Suprapubic skin (tissue), 4 donors: ENCODE measurements at regions not wholly inside any gene's neighbourhood (a gene's known extent, or its start where the extent isn't known, plus 50 kb on each side); places are given as distances from the start of the nearest gene placed in this dataset.

ENCODE experiments used
- EP300 ChIP-seq: sonication (generic); formaldehyde crosslinking; IDR thresholded peaks from one replicate; pipeline ENCODE4 v1.6.1; 2017; ENCODE audit warnings: antibody characterized with exemption
- POLR2A ChIP-seq, 2 donors: fragments of 450-650 bp; IDR thresholded peaks; one replicate each; pipeline ENCODE4 v1.6.1; 2017; ENCODE audit warnings: antibody characterized with exemption in 2 of 2, mild to moderate bottlenecking in 2 of 2, moderate library complexity in 2 of 2
- POLR2AphosphoS5 ChIP-seq, 3 donors: sonication (generic); formaldehyde crosslinking; IDR thresholded peaks; one replicate each; pipeline ENCODE4 v1.6.1; 2017; ENCODE audit warnings: antibody characterized with exemption in 3 of 3
- TF ChIP-seq, protein P1 (sequence below), 2 donors: fragments of 200-600 bp in 1 of 2; fragments of 450-650 bp in 1 of 2; sonication (generic) in 1 of 2; IDR thresholded peaks; one replicate each; pipeline ENCODE4 v1.5.1; 2016 to 2019; ENCODE audit warnings: antibody characterized with exemption in 2 of 2, mild to moderate bottlenecking in 1 of 2, moderate library complexity in 1 of 2

DNA sequence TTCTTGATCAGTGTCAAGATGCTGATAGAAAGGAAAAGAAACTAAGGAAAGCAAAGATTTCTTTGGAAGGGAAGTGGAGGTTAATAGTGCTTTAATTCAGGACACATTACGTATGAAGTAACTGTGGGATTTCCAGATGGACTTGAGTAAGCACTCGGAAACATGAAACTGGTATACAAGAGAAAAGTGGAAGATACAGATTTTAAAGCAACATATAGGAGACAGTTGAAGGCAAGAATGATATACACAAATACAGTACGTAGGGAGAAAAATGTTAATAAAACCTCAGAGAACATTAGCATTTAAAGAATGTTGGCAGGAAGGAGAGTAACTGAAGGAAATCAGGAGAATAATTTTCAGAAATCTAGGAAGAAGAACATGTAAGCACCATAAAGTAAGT, 730.9 kb upstream of the ADGRL2 start:
- TF ChIP-seq, protein P1, sequence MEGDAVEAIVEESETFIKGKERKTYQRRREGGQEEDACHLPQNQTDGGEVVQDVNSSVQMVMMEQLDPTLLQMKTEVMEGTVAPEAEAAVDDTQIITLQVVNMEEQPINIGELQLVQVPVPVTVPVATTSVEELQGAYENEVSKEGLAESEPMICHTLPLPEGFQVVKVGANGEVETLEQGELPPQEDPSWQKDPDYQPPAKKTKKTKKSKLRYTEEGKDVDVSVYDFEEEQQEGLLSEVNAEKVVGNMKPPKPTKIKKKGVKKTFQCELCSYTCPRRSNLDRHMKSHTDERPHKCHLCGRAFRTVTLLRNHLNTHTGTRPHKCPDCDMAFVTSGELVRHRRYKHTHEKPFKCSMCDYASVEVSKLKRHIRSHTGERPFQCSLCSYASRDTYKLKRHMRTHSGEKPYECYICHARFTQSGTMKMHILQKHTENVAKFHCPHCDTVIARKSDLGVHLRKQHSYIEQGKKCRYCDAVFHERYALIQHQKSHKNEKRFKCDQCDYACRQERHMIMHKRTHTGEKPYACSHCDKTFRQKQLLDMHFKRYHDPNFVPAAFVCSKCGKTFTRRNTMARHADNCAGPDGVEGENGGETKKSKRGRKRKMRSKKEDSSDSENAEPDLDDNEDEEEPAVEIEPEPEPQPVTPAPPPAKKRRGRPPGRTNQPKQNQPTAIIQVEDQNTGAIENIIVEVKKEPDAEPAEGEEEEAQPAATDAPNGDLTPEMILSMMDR (IDR thresholded peaks at IDR 0.05) = no peak
- TF ChIP-seq POLR2A (IDR thresholded peaks at IDR 0.05) (no peak), EP300 (no peak), POLR2AphosphoS5 (IDR thresholded peaks at IDR 0.05) (no peak)
